H9 (cell line): ENCODE measurements at regions not wholly inside any gene's neighbourhood (a gene's known extent, or its start where the extent isn't known, plus 50 kb on each side); places are given as distances from the start of the nearest gene placed in this dataset.

Experiments used
- DNase-seq: peaks from one replicate; pipeline ENCODE4 v3.0.0-alpha.2; 2017
- H2AFZ ChIP-seq: one replicate; pipeline ENCODE4 v1.6.1; 2013; ENCODE audit warnings: mild to moderate bottlenecking, low read length, control low read depth, moderate library complexity
- H2AK5ac ChIP-seq: 2 replicates; pipeline ENCODE4 v1.6.1; 2013; ENCODE audit warnings: low read length, control low read depth, mixed read lengths; ENCODE audit not compliant: insufficient read length
- H2BK120ac ChIP-seq: one replicate; pipeline ENCODE4 v1.6.1; 2013; ENCODE audit warnings: low read depth, mild to moderate bottlenecking, low read length, control low read depth, inconsistent platforms; ENCODE audit not compliant: poor library complexity, severe bottlenecking
- H2BK12ac ChIP-seq: 2 replicates; pipeline ENCODE4 v1.6.1; 2013; ENCODE audit warnings: low read length, control low read depth, mixed read lengths, low read depth; ENCODE audit not compliant: insufficient read length
- H2BK15ac ChIP-seq: 2 replicates; pipeline ENCODE4 v1.6.1; 2013; ENCODE audit warnings: low read depth, low read length, control low read depth
- H2BK20ac ChIP-seq: one replicate; pipeline ENCODE4 v1.6.1; 2013; ENCODE audit warnings: low read depth, mild to moderate bottlenecking, low read length, control low read depth, inconsistent platforms; ENCODE audit not compliant: poor library complexity, severe bottlenecking
- H2BK5ac ChIP-seq: 2 replicates; pipeline ENCODE4 v1.6.1; 2013; ENCODE audit warnings: low read length, control low read depth, mixed read lengths; ENCODE audit not compliant: insufficient read length
- H3K14ac ChIP-seq: 2 replicates; pipeline ENCODE4 v1.6.1; 2013; ENCODE audit warnings: low read length, control low read depth; ENCODE audit not compliant: insufficient read depth
- H3K18ac ChIP-seq: 2 replicates; pipeline ENCODE4 v1.6.1; 2013; ENCODE audit warnings: low read depth, mild to moderate bottlenecking, mixed read lengths, low read length, control low read depth; ENCODE audit not compliant: insufficient read length
- H3K23ac ChIP-seq: 2 replicates; pipeline ENCODE4 v1.6.1; 2013; ENCODE audit warnings: low read length, control low read depth, mixed read lengths, low read depth; ENCODE audit not compliant: insufficient read length
- H3K23me2 ChIP-seq: 2 replicates; pipeline ENCODE4 v1.6.1; 2013; ENCODE audit warnings: low read depth, mild to moderate bottlenecking, mixed read lengths, low read length, control low read depth; ENCODE audit not compliant: insufficient read length, poor library complexity, severe bottlenecking
- H3K27ac ChIP-seq: 2 replicates; pipeline ENCODE4 v1.5.1; 2013; ENCODE audit warnings: low read length, control low read depth, mixed read lengths, low read depth; ENCODE audit not compliant: insufficient read length
- H3K27me3 ChIP-seq: 2 replicates; pipeline ENCODE4 v1.6.1; 2013; ENCODE audit warnings: low read length, control low read depth, inconsistent platforms; ENCODE audit not compliant: insufficient read depth
- H3K4ac ChIP-seq: 2 replicates; pipeline ENCODE4 v1.6.1; 2013; ENCODE audit warnings: low read depth, mild to moderate bottlenecking, control low read depth, inconsistent platforms, low read length, moderate library complexity
- H3K4me1 ChIP-seq: 2 replicates; pipeline ENCODE4 v1.6.1; 2013; ENCODE audit warnings: low read length, control low read depth, inconsistent platforms; ENCODE audit not compliant: insufficient read depth
- H3K4me2 ChIP-seq: 2 replicates; pipeline ENCODE4 v1.6.1; 2013; ENCODE audit warnings: low read length, control low read depth, mixed read lengths; ENCODE audit not compliant: insufficient read length, insufficient read depth
- H3K56ac ChIP-seq: 2 replicates; pipeline ENCODE4 v1.6.1; 2013; ENCODE audit warnings: low read depth, mild to moderate bottlenecking, mixed read lengths, low read length, control low read depth; ENCODE audit not compliant: insufficient read length
- H3K79me1 ChIP-seq: 2 replicates; pipeline ENCODE4 v1.6.1; 2013; ENCODE audit warnings: low read depth, mild to moderate bottlenecking, moderate library complexity, low read length, control low read depth, inconsistent platforms; ENCODE audit not compliant: insufficient read depth, poor library complexity, severe bottlenecking
- H3K79me2 ChIP-seq: 2 replicates; pipeline ENCODE4 v1.6.1; 2013; ENCODE audit warnings: low read length, control low read depth, inconsistent platforms; ENCODE audit not compliant: insufficient read depth
- H3K9ac ChIP-seq: 2 replicates; pipeline ENCODE4 v1.6.1; 2013; ENCODE audit warnings: low read length, control low read depth, mixed read lengths; ENCODE audit not compliant: insufficient read length; ENCODE audit errors: extremely low read depth
- H3K9me3 ChIP-seq: one replicate; pipeline ENCODE4 v1.6.1; 2013; ENCODE audit warnings: low read depth, low read length, inconsistent platforms; ENCODE audit not compliant: control insufficient read depth
- H3T11ph ChIP-seq: one replicate; pipeline ENCODE4 v1.6.1; 2013; ENCODE audit warnings: mild to moderate bottlenecking, low read length, control low read depth, inconsistent platforms
- H4K20me1 ChIP-seq: one replicate; pipeline ENCODE4 v1.6.1; 2013; ENCODE audit not compliant: control insufficient read depth, insufficient read length, insufficient read depth
- H4K5ac ChIP-seq: 2 replicates; pipeline ENCODE4 v1.6.1; 2013; ENCODE audit warnings: low read depth, mild to moderate bottlenecking, mixed read lengths, low read length, control low read depth; ENCODE audit not compliant: insufficient read length
- H4K8ac ChIP-seq: replicated peaks from 2 replicates; pipeline ENCODE4 v1.6.1; 2013; ENCODE audit warnings: low read length, control low read depth, mixed read lengths, low read depth; ENCODE audit not compliant: insufficient read length
- H4K91ac ChIP-seq: 2 replicates; pipeline ENCODE4 v1.6.1; 2013; ENCODE audit warnings: low read depth, mild to moderate bottlenecking, moderate library complexity, mixed read lengths, low read length, control low read depth; ENCODE audit not compliant: insufficient read length
- H3K27ac Mint-ChIP-seq, 3 experiments: 2 replicates in 2 of 3; 3 replicates in 1 of 3; pipeline ENCODE4 v1.8.0; 2020 to 2021; ENCODE audit warnings: mixed read lengths in 3 of 3, mild to moderate bottlenecking in 1 of 3, moderate library complexity in 1 of 3
- H3K27me3 Mint-ChIP-seq: 2 replicates; pipeline ENCODE4 v1.8.0; 2021; ENCODE audit warnings: low read depth, mild to moderate bottlenecking, moderate library complexity, mixed read lengths
- H3K36me3 Mint-ChIP-seq, 3 experiments: 2 replicates in 2 of 3; 3 replicates in 1 of 3; pipeline ENCODE4 v1.8.0; 2020 to 2021; ENCODE audit warnings: low read depth in 3 of 3, mixed read lengths in 3 of 3; ENCODE audit not compliant: insufficient read depth in 1 of 3
- H3K4me1 Mint-ChIP-seq, 2 experiments: 2 replicates each; pipeline ENCODE4 v1.8.0; 2020; ENCODE audit warnings: mixed read lengths in 2 of 2
- H3K4me3 Mint-ChIP-seq, 2 experiments: 2 replicates in 1 of 2; 3 replicates in 1 of 2; pipeline ENCODE4 v1.8.0; 2020 to 2021; ENCODE audit warnings: mild to moderate bottlenecking in 2 of 2, mixed read lengths in 2 of 2, moderate library complexity in 1 of 2
- H3K9me3 Mint-ChIP-seq, 2 experiments: 2 replicates in 1 of 2; 3 replicates in 1 of 2; pipeline ENCODE4 v1.8.0; 2020; ENCODE audit warnings: mild to moderate bottlenecking in 2 of 2, mixed read lengths in 2 of 2, moderate library complexity in 1 of 2
- TF ChIP-seq, protein P1 (sequence below): fragments of 200-600 bp; sonication (generic); conservative IDR thresholded peaks from 3 replicates; pipeline ENCODE4 v1.8.0; 2021; ENCODE audit warnings: antibody characterized with exemption, mild to moderate bottlenecking

DNA sequence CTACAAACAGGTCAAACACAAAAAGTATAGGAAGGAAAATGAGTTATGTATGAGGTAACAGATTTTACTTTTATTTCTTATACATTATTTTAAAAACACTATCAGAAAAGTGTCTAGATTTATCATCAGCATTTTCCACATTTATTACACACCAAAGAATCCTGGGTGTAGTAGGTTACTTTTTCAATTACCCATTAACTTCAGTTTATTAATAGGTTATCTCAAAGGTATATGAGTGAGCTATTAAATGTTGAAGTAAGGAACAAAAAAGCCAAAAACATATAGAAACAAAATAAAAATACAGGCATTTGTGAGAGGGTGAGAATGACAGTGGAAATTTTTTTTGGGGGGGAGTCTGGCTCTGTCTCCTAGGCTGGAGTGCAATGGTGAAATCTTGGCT is 150.5 kb downstream of the SIM1 start:
- Histone ChIP-seq H3K79me1 (no peaks in the 10 kb centered on the region), H2BK20ac (no peak overlapping the region), H2BK120ac (no peak overlapping the region), H3K27ac (no peak overlapping the region), H3K56ac (no peak overlapping the region), H3K9ac (no peak overlapping the region), H3K27me3 (no peaks in the 10 kb centered on the region), H3K14ac (no peak overlapping the region), H3K18ac (no peak overlapping the region), H4K20me1 (no peaks in the 10 kb centered on the region), H3K4ac (no peak overlapping the region), H3K4me2 (no peak overlapping the region), H4K8ac (no peak overlapping the region), H2BK12ac (no peak overlapping the region), H2AFZ (no peak overlapping the region), H4K91ac (no peak overlapping the region), H2BK15ac (no peak overlapping the region), H2BK5ac (no peak overlapping the region), H3K9me3 (no peaks in the 10 kb centered on the region), H4K5ac (no peak overlapping the region), H3K4me1 (no peaks in the 10 kb centered on the region), H3K23ac (no peak overlapping the region), H3T11ph (no peak overlapping the region), H2AK5ac (no peak overlapping the region), H3K79me2 (no peaks in the 10 kb centered on the region), H3K23me2 (no peaks in the 10 kb centered on the region)
- Mint-ChIP-seq H3K4me3 (no peak overlapping the region), H3K27me3 (no peaks in the 10 kb centered on the region), H3K36me3 (no peaks in the 10 kb centered on the region), H3K4me1 (no peaks in the 10 kb centered on the region), H3K27ac (no peak overlapping the region), H3K9me3 (no peaks in the 10 kb centered on the region; a peak in 1 of 5 replicates)
- no peak for DNase-seq
- TF ChIP-seq, protein P1, sequence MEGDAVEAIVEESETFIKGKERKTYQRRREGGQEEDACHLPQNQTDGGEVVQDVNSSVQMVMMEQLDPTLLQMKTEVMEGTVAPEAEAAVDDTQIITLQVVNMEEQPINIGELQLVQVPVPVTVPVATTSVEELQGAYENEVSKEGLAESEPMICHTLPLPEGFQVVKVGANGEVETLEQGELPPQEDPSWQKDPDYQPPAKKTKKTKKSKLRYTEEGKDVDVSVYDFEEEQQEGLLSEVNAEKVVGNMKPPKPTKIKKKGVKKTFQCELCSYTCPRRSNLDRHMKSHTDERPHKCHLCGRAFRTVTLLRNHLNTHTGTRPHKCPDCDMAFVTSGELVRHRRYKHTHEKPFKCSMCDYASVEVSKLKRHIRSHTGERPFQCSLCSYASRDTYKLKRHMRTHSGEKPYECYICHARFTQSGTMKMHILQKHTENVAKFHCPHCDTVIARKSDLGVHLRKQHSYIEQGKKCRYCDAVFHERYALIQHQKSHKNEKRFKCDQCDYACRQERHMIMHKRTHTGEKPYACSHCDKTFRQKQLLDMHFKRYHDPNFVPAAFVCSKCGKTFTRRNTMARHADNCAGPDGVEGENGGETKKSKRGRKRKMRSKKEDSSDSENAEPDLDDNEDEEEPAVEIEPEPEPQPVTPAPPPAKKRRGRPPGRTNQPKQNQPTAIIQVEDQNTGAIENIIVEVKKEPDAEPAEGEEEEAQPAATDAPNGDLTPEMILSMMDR: no peak
